SK-N-SH (cell line): ENCODE measurements at regions not wholly inside any gene's neighbourhood (a gene's known extent, or its start where the extent isn't known, plus 50 kb on each side); places are given as distances from the start of the nearest gene placed in this dataset.

Experiments used
- CTCF ChIA-PET: fragments of 300-600, 350-600 bp; formaldehyde crosslinking; extraction: SDS; loops from one replicate; lab custom pipeline; 2021; lab: Yijun Ruan, JAX
- POLR2A ChIA-PET: fragments of 350-600 bp; sonication (Branson Sonifier 250); formaldehyde crosslinking; extraction: SDS; loops from one replicate; lab custom pipeline; 2020; ENCODE audit warnings: antibody characterized with exemption, inconsistent platforms; lab: Yijun Ruan, JAX
- DNase-seq: peaks from one replicate; pipeline ENCODE4 v3.0.0; 2012
- H2AFZ ChIP-seq: fragments of 200-600 bp; sonication (generic); 2 replicates; pipeline ENCODE4 v1.8.1; 2016; ENCODE audit warnings: antibody characterized with exemption, mild to moderate bottlenecking, low read depth
- H3F3A ChIP-seq: fragments of 200-600 bp; sonication (generic); replicated peaks from 2 replicates; pipeline ENCODE3; 2016; ENCODE audit warnings: antibody characterized with exemption, mild to moderate bottlenecking; ENCODE audit not compliant: insufficient read depth
- H3K27ac ChIP-seq, 2 experiments: fragments of 200-500 bp in 1 of 2; fragments of 200-600 bp in 1 of 2; sonication (Bioruptor generic) in 1 of 2; sonication (generic), shearing (Covaris generic) in 1 of 2; 2 replicates each; pipeline versions ENCODE4 v1.5.1 to v1.6.1; 2014 to 2016; ENCODE audit warnings: low read depth in 2 of 2, inconsistent platforms in 1 of 2, low read length in 1 of 2, mild to moderate bottlenecking in 1 of 2, mixed read lengths in 1 of 2
- H3K27me3 ChIP-seq: fragments of 200-600 bp; sonication (generic), shearing (Covaris generic); 2 replicates; pipeline ENCODE4 v1.6.1; 2016; ENCODE audit warnings: mixed run types; ENCODE audit not compliant: insufficient read depth
- H3K36me3 ChIP-seq, 2 experiments: fragments of 200-500 bp in 1 of 2; fragments of 200-600 bp in 1 of 2; sonication (Bioruptor generic) in 1 of 2; sonication (generic) in 1 of 2; replicated peaks in 1 of 2; 2 replicates each; pipeline versions ENCODE3 to v1.5.1; 2014 to 2016; ENCODE audit warnings: low read length in 1 of 2, mild to moderate bottlenecking in 1 of 2; ENCODE audit not compliant: insufficient read depth in 2 of 2, control insufficient read depth in 1 of 2
- H3K4me1 ChIP-seq, 2 experiments: fragments of 200-500 bp in 1 of 2; fragments of 200-600 bp in 1 of 2; sonication (Bioruptor generic) in 1 of 2; sonication (generic), shearing (Covaris generic) in 1 of 2; 2 replicates each; pipeline versions ENCODE4 v1.5.1 to v1.6.1; 2014 to 2016; ENCODE audit warnings: low read depth in 1 of 2, low read length in 1 of 2, mixed run types in 1 of 2; ENCODE audit not compliant: insufficient read depth in 2 of 2, control insufficient read depth in 1 of 2
- H3K4me2 ChIP-seq: fragments of 200-600 bp; sonication (generic), shearing (Covaris generic); 2 replicates; pipeline ENCODE4 v1.6.1; 2017; ENCODE audit warnings: mixed run types
- H3K4me3 ChIP-seq, 2 experiments: fragments of 200-500 bp in 1 of 2; fragments of 200-600 bp in 1 of 2; sonication (Bioruptor generic) in 1 of 2; sonication (generic), shearing (Covaris generic) in 1 of 2; 2 replicates each; pipeline versions ENCODE4 v1.5.1 to v1.8.1; 2014 to 2016; ENCODE audit warnings: low read depth in 2 of 2, inconsistent platforms in 1 of 2, low read length in 1 of 2, mild to moderate bottlenecking in 1 of 2, mixed read lengths in 1 of 2, moderate library complexity in 1 of 2
- H3K79me2 ChIP-seq: fragments of 200-600 bp; sonication (generic); 2 replicates; pipeline ENCODE4 v1.8.1; 2017; ENCODE audit warnings: mild to moderate bottlenecking; ENCODE audit not compliant: insufficient read depth
- H3K9ac ChIP-seq: fragments of 200-600 bp; sonication (generic); 2 replicates; pipeline ENCODE4 v1.6.1; 2017; ENCODE audit warnings: mixed run types
- H3K9me2 ChIP-seq: fragments of 200-600 bp; sonication (generic); 2 replicates; pipeline ENCODE4 v1.6.1; 2017; ENCODE audit warnings: mixed run types
- H3K9me3 ChIP-seq: fragments of 200-600 bp; sonication (generic); 2 replicates; pipeline ENCODE4 v1.6.1; 2017; ENCODE audit warnings: mixed run types, mild to moderate bottlenecking, moderate library complexity
- H4K20me1 ChIP-seq: fragments of 200-600 bp; sonication (generic); 2 replicates; pipeline ENCODE4 v1.6.1; 2017; ENCODE audit warnings: mild to moderate bottlenecking, mixed run types; ENCODE audit not compliant: insufficient read depth
- ELF1 ChIP-seq: IDR thresholded peaks from 2 replicates; pipeline ENCODE4 v1.4.0; 2012
- EP300 ChIP-seq, 2 experiments: IDR thresholded peaks; 2 replicates each; pipeline versions ENCODE4 v1.4.0 to v1.6.1; 2012; ENCODE audit warnings: borderline replicate concordance in 1 of 2, low read depth in 1 of 2, low read length in 1 of 2
- EZH2phosphoT487 ChIP-seq: fragments of 200-600 bp; sonication (generic); IDR thresholded peaks from 2 replicates; pipeline ENCODE4 v1.6.1; 2017; ENCODE audit warnings: low read depth, mixed run types, mild to moderate bottlenecking, antibody characterized with exemption, moderate library complexity, borderline replicate concordance
- FOSL2 ChIP-seq: IDR thresholded peaks from 2 replicates; pipeline ENCODE4 v1.4.0; 2012; ENCODE audit warnings: low read depth, mild to moderate bottlenecking, moderate library complexity, borderline replicate concordance
- GATA2 ChIP-seq: sonication (generic); formaldehyde crosslinking; IDR thresholded peaks from 2 replicates; pipeline ENCODE4 v1.5.0; 2020; ENCODE audit warnings: mild to moderate bottlenecking, missing genetic modification reagents
- JUND ChIP-seq: IDR thresholded peaks from 2 replicates; pipeline ENCODE4 v1.4.0; 2012
- MEF2A ChIP-seq: IDR thresholded peaks from 2 replicates; pipeline ENCODE4 v1.4.0; 2012; ENCODE audit warnings: low read depth, borderline replicate concordance
- MXI1 ChIP-seq: IDR thresholded peaks from 2 replicates; pipeline ENCODE4 v1.6.1; 2012; ENCODE audit warnings: mild to moderate bottlenecking, low read depth, low read length, improper control_type of control experiment
- RCOR1 ChIP-seq: fragments of 150-350 bp; IDR thresholded peaks from 2 replicates; pipeline ENCODE4 v1.6.1; 2017; ENCODE audit warnings: antibody characterized with exemption, low read length
- RXRA ChIP-seq: IDR thresholded peaks from 2 replicates; pipeline ENCODE4 v1.4.0; 2012; ENCODE audit warnings: low read depth, mild to moderate bottlenecking, borderline replicate concordance
- TCF12 ChIP-seq: IDR thresholded peaks from 2 replicates; pipeline ENCODE4 v1.4.0; 2012
- YY1 ChIP-seq: IDR thresholded peaks from 2 replicates; pipeline ENCODE4 v1.4.0; 2012; ENCODE audit warnings: low read depth, mild to moderate bottlenecking
- WGBS: methylation state at CpG from one replicate; pipeline ENCODE4 v1.1.6; 2017; ENCODE audit warnings: low lambda C conversion rate; 5-methylcytosine and 5-hydroxymethylcytosine counted together
- TF ChIP-seq, protein P1 (sequence below): IDR thresholded peaks from 2 replicates; pipeline ENCODE4 v1.6.1; 2012; ENCODE audit warnings: mild to moderate bottlenecking, low read depth, low read length, moderate library complexity
- TF ChIP-seq, protein P2 (sequence below): IDR thresholded peaks from 2 replicates; pipeline ENCODE4 v1.4.0; 2012; ENCODE audit warnings: low read depth, borderline replicate concordance

DNA sequence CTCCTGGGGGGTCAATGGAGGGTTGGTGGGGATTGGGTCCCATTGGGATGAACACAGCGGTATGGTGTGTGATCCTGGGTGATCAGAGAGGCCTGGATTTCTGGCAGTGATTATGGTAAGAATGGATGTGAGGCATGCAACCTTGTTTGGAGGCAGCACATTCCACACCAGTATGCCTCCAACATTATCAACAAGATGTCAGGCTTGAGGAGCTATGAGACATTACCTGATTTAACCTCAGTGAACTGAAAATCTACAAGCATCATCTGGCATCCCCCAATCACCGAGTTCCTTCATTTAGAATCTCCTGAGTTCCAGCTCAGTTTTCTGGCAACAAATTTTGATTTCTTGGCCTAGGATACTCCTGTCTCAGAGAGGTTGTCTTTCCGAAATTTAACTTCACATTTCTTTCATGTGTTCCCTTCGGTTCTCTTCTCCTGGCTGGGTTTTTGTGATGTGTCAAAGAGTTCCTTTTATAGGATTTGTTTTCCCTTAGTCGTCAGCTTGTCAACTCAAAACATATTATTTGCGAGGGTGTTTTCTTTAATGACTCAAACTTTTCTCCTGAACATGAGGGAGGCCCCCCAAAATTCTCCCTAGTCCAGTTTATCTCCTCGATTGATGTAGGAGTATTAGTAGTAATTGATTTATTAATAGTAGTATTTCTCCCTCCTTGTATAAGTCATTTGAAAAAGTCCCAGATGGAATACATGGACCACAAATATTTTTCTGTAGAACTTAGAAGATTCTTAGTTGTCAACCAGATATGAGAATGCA lies 56.0 kb upstream of the FLT1 start (continued):
- TF ChIP-seq, protein P1, sequence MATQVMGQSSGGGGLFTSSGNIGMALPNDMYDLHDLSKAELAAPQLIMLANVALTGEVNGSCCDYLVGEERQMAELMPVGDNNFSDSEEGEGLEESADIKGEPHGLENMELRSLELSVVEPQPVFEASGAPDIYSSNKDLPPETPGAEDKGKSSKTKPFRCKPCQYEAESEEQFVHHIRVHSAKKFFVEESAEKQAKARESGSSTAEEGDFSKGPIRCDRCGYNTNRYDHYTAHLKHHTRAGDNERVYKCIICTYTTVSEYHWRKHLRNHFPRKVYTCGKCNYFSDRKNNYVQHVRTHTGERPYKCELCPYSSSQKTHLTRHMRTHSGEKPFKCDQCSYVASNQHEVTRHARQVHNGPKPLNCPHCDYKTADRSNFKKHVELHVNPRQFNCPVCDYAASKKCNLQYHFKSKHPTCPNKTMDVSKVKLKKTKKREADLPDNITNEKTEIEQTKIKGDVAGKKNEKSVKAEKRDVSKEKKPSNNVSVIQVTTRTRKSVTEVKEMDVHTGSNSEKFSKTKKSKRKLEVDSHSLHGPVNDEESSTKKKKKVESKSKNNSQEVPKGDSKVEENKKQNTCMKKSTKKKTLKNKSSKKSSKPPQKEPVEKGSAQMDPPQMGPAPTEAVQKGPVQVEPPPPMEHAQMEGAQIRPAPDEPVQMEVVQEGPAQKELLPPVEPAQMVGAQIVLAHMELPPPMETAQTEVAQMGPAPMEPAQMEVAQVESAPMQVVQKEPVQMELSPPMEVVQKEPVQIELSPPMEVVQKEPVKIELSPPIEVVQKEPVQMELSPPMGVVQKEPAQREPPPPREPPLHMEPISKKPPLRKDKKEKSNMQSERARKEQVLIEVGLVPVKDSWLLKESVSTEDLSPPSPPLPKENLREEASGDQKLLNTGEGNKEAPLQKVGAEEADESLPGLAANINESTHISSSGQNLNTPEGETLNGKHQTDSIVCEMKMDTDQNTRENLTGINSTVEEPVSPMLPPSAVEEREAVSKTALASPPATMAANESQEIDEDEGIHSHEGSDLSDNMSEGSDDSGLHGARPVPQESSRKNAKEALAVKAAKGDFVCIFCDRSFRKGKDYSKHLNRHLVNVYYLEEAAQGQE: no peak
- no peak for TF ChIP-seq YY1
- no peak for TF ChIP-seq RXRA
- no peak for TF ChIP-seq JUND
- no peak for TF ChIP-seq TCF12
- no peak for TF ChIP-seq ELF1

DNA sequence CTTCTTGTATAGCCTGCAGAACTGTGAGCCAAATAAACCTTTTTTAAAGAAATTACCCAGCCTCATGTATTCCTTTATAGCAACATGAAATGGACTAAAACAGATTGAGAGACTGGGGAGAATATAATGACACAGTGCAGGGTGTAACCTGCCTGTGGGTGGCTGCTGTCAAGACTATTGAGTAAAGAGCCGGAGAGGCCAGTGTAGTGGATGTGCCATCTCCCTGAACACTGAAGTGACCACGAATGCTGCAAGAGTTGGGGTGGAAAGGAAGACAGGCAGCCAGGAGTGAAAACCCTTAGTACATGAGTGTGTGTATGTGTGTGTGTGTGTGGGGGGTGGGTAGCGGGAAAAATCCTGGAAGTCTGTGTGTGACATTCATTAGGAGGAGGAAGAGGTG lies 55.2 kb upstream of the FLT1 start:
- no peaks in the 10 kb centered on the region for H3K79me2 ChIP-seq
- no peak overlapping the region for H2AFZ ChIP-seq
- DNase-seq: no peak
- CTCF ChIA-PET: no interaction called here
- no peaks in the 10 kb centered on the region for H3K36me3 ChIP-seq
- POLR2A ChIA-PET: no interaction called here
- no peak overlapping the region for H3K4me3 ChIP-seq
- no peaks in the 10 kb centered on the region for H4K20me1 ChIP-seq
- no peaks in the 10 kb centered on the region for H3K9me3 ChIP-seq
- H3K4me2 ChIP-seq: no peak overlapping the region
- no peaks in the 10 kb centered on the region for H3K4me1 ChIP-seq
- H3K27me3 ChIP-seq: 0 out of 2 replicates have a peak, but pooled peaks cover 3% of the 10 kb centered on the region
- TF ChIP-seq FOSL2: no peak
- no peak for TF ChIP-seq MXI1
- no peak for TF ChIP-seq EP300 (IDR thresholded peaks at IDR 0.05; ENCODE audit: borderline replicate concordance in 1 of 2, low read depth in 1 of 2, low read length in 1 of 2)
- no peak for TF ChIP-seq JUND
- no peak for TF ChIP-seq ELF1
- TF ChIP-seq MEF2A: no peak
- TF ChIP-seq RCOR1: no peak
- no peak for TF ChIP-seq YY1
- TF ChIP-seq GATA2 (CRISPR knock-in tag): no peak
- TF ChIP-seq, protein P2, sequence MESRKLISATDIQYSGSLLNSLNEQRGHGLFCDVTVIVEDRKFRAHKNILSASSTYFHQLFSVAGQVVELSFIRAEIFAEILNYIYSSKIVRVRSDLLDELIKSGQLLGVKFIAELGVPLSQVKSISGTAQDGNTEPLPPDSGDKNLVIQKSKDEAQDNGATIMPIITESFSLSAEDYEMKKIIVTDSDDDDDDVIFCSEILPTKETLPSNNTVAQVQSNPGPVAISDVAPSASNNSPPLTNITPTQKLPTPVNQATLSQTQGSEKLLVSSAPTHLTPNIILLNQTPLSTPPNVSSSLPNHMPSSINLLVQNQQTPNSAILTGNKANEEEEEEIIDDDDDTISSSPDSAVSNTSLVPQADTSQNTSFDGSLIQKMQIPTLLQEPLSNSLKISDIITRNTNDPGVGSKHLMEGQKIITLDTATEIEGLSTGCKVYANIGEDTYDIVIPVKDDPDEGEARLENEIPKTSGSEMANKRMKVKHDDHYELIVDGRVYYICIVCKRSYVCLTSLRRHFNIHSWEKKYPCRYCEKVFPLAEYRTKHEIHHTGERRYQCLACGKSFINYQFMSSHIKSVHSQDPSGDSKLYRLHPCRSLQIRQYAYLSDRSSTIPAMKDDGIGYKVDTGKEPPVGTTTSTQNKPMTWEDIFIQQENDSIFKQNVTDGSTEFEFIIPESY: no peak
- TF ChIP-seq EZH2phosphoT487: no peak
- TF ChIP-seq, protein P1: no peak
- TF ChIP-seq, all 33 proteins: peak for 0
- Histone ChIP-seq H3F3A (no peaks in the 10 kb centered on the region), H3K9me2 (no peaks in the 10 kb centered on the region), H3K9ac (no peak overlapping the region), H3K27ac (no peak overlapping the region)
- WGBS: 47% methylated on average over 3 of the region's 3 CpGs
